SK-N-SH (cell line): ENCODE measurements at regions not wholly inside any gene's neighbourhood (a gene's known extent, or its start where the extent isn't known, plus 50 kb on each side); places are given as distances from the start of the nearest gene placed in this dataset.

Source experiments
- CTCF ChIA-PET: fragments of 300-600, 350-600 bp; formaldehyde crosslinking; extraction: SDS; loops from one replicate; lab custom pipeline; 2021; lab: Yijun Ruan, JAX
- POLR2A ChIA-PET: fragments of 350-600 bp; sonication (Branson Sonifier 250); formaldehyde crosslinking; extraction: SDS; loops from one replicate; lab custom pipeline; 2020; ENCODE audit warnings: antibody characterized with exemption, inconsistent platforms; lab: Yijun Ruan, JAX
- DNase-seq: peaks from one replicate; pipeline ENCODE4 v3.0.0; 2012
- H2AFZ ChIP-seq: fragments of 200-600 bp; sonication (generic); 2 replicates; pipeline ENCODE4 v1.8.1; 2016; ENCODE audit warnings: antibody characterized with exemption, mild to moderate bottlenecking, low read depth
- H3F3A ChIP-seq: fragments of 200-600 bp; sonication (generic); replicated peaks from 2 replicates; pipeline ENCODE3; 2016; ENCODE audit warnings: antibody characterized with exemption, mild to moderate bottlenecking; ENCODE audit not compliant: insufficient read depth
- H3K27ac ChIP-seq, 2 experiments: fragments of 200-500 bp in 1 of 2; fragments of 200-600 bp in 1 of 2; sonication (Bioruptor generic) in 1 of 2; sonication (generic), shearing (Covaris generic) in 1 of 2; 2 replicates each; pipeline versions ENCODE4 v1.5.1 to v1.6.1; 2014 to 2016; ENCODE audit warnings: low read depth in 2 of 2, inconsistent platforms in 1 of 2, low read length in 1 of 2, mild to moderate bottlenecking in 1 of 2, mixed read lengths in 1 of 2
- H3K27me3 ChIP-seq: fragments of 200-600 bp; sonication (generic), shearing (Covaris generic); 2 replicates; pipeline ENCODE4 v1.6.1; 2016; ENCODE audit warnings: mixed run types; ENCODE audit not compliant: insufficient read depth
- H3K36me3 ChIP-seq, 2 experiments: fragments of 200-500 bp in 1 of 2; fragments of 200-600 bp in 1 of 2; sonication (Bioruptor generic) in 1 of 2; sonication (generic) in 1 of 2; replicated peaks in 1 of 2; 2 replicates each; pipeline versions ENCODE3 to v1.5.1; 2014 to 2016; ENCODE audit warnings: low read length in 1 of 2, mild to moderate bottlenecking in 1 of 2; ENCODE audit not compliant: insufficient read depth in 2 of 2, control insufficient read depth in 1 of 2
- H3K4me1 ChIP-seq, 2 experiments: fragments of 200-500 bp in 1 of 2; fragments of 200-600 bp in 1 of 2; sonication (Bioruptor generic) in 1 of 2; sonication (generic), shearing (Covaris generic) in 1 of 2; 2 replicates each; pipeline versions ENCODE4 v1.5.1 to v1.6.1; 2014 to 2016; ENCODE audit warnings: low read depth in 1 of 2, low read length in 1 of 2, mixed run types in 1 of 2; ENCODE audit not compliant: insufficient read depth in 2 of 2, control insufficient read depth in 1 of 2
- H3K4me2 ChIP-seq: fragments of 200-600 bp; sonication (generic), shearing (Covaris generic); 2 replicates; pipeline ENCODE4 v1.6.1; 2017; ENCODE audit warnings: mixed run types
- H3K4me3 ChIP-seq, 2 experiments: fragments of 200-500 bp in 1 of 2; fragments of 200-600 bp in 1 of 2; sonication (Bioruptor generic) in 1 of 2; sonication (generic), shearing (Covaris generic) in 1 of 2; 2 replicates each; pipeline versions ENCODE4 v1.5.1 to v1.8.1; 2014 to 2016; ENCODE audit warnings: low read depth in 2 of 2, inconsistent platforms in 1 of 2, low read length in 1 of 2, mild to moderate bottlenecking in 1 of 2, mixed read lengths in 1 of 2, moderate library complexity in 1 of 2
- H3K79me2 ChIP-seq: fragments of 200-600 bp; sonication (generic); 2 replicates; pipeline ENCODE4 v1.8.1; 2017; ENCODE audit warnings: mild to moderate bottlenecking; ENCODE audit not compliant: insufficient read depth
- H3K9ac ChIP-seq: fragments of 200-600 bp; sonication (generic); 2 replicates; pipeline ENCODE4 v1.6.1; 2017; ENCODE audit warnings: mixed run types
- H3K9me2 ChIP-seq: fragments of 200-600 bp; sonication (generic); 2 replicates; pipeline ENCODE4 v1.6.1; 2017; ENCODE audit warnings: mixed run types
- H3K9me3 ChIP-seq: fragments of 200-600 bp; sonication (generic); 2 replicates; pipeline ENCODE4 v1.6.1; 2017; ENCODE audit warnings: mixed run types, mild to moderate bottlenecking, moderate library complexity
- H4K20me1 ChIP-seq: fragments of 200-600 bp; sonication (generic); 2 replicates; pipeline ENCODE4 v1.6.1; 2017; ENCODE audit warnings: mild to moderate bottlenecking, mixed run types; ENCODE audit not compliant: insufficient read depth
- CHD2 ChIP-seq: fragments of 150-350 bp; IDR thresholded peaks from 2 replicates; pipeline ENCODE4 v1.6.1; 2018; ENCODE audit warnings: low read length; ENCODE audit not compliant: partially characterized antibody
- ELF1 ChIP-seq: IDR thresholded peaks from 2 replicates; pipeline ENCODE4 v1.4.0; 2012
- FOXJ3 ChIP-seq: sonication (generic); formaldehyde crosslinking; IDR thresholded peaks from 2 replicates; pipeline ENCODE4 v1.5.1; 2020; ENCODE audit warnings: mild to moderate bottlenecking, missing genetic modification reagents
- FOXM1 ChIP-seq: IDR thresholded peaks from 2 replicates; pipeline ENCODE4 v1.4.0; 2012; ENCODE audit warnings: low read depth, mild to moderate bottlenecking
- GABPA ChIP-seq: IDR thresholded peaks from 2 replicates; pipeline ENCODE4 v1.4.0; 2012; ENCODE audit warnings: low read depth, mild to moderate bottlenecking
- MEF2A ChIP-seq: IDR thresholded peaks from 2 replicates; pipeline ENCODE4 v1.4.0; 2012; ENCODE audit warnings: low read depth, borderline replicate concordance
- NFIC ChIP-seq: IDR thresholded peaks from 2 replicates; pipeline ENCODE4 v1.4.0; 2012; ENCODE audit warnings: borderline replicate concordance
- POLR2AphosphoS5 ChIP-seq: IDR thresholded peaks from 2 replicates; pipeline ENCODE4 v1.6.1; 2012; ENCODE audit warnings: low read depth, low read length
- RAD21 ChIP-seq: IDR thresholded peaks from 2 replicates; pipeline ENCODE4 v1.6.1; 2012; ENCODE audit warnings: mild to moderate bottlenecking, low read length
- SIN3A ChIP-seq: IDR thresholded peaks from 2 replicates; pipeline ENCODE4 v1.6.1; 2012; ENCODE audit warnings: low read depth, mild to moderate bottlenecking, low read length, moderate library complexity, borderline replicate concordance
- TAF1 ChIP-seq: IDR thresholded peaks from 2 replicates; pipeline ENCODE4 v1.6.1; 2012; ENCODE audit warnings: low read depth, mild to moderate bottlenecking, low read length, moderate library complexity, borderline replicate concordance
- TCF12 ChIP-seq: IDR thresholded peaks from 2 replicates; pipeline ENCODE4 v1.4.0; 2012
- TEAD4 ChIP-seq: IDR thresholded peaks from 2 replicates; pipeline ENCODE4 v1.4.0; 2012; ENCODE audit warnings: mild to moderate bottlenecking, borderline replicate concordance; ENCODE audit not compliant: insufficient read depth
- YY1 ChIP-seq: IDR thresholded peaks from 2 replicates; pipeline ENCODE4 v1.4.0; 2012; ENCODE audit warnings: low read depth, mild to moderate bottlenecking
- WGBS: methylation state at CpG from one replicate; pipeline ENCODE4 v1.1.6; 2017; ENCODE audit warnings: low lambda C conversion rate; 5-methylcytosine and 5-hydroxymethylcytosine counted together
- TF ChIP-seq, protein P1 (sequence below): IDR thresholded peaks from 2 replicates; pipeline ENCODE4 v1.4.0; 2012; ENCODE audit warnings: low read depth, borderline replicate concordance
- TF ChIP-seq, protein P2 (sequence below): IDR thresholded peaks from 2 replicates; pipeline ENCODE4 v1.6.1; 2012; ENCODE audit warnings: mild to moderate bottlenecking, low read depth, low read length, moderate library complexity
- TF ChIP-seq, protein P3 (sequence below): fragments of 150-350 bp; IDR thresholded peaks from 2 replicates; pipeline ENCODE4 v1.6.1; 2017; ENCODE audit warnings: antibody characterized with exemption, low read length, low read depth, borderline replicate concordance
- TF ChIP-seq, protein P4 (sequence below): IDR thresholded peaks from 2 replicates; pipeline ENCODE4; 2012
- TF ChIP-seq, protein P5 (sequence below): fragments of 200-600 bp; sonication (generic); IDR thresholded peaks from 2 replicates; pipeline ENCODE4 v1.6.1; 2017; ENCODE audit warnings: antibody characterized with exemption, mild to moderate bottlenecking, moderate library complexity

DNA sequence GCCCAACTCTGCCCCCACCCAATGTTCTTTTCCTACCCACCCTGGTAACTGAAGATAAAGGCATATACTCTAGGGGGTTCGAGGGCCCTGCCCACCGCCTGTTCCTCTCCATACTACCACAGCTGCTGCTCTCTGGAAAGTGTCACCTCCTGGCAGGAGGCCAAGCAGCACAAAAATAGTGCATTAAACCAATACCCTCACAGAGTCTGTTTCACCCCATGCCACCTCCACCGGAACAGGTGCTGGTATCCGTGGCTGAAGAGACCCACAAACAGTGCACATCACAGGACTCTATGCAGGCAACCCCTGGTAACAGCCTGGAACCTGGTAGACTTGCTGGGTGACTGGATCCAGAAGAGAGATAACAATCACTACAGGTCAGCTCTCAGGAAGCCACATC, 85.1 kb upstream of the CTSO start:
- Histone ChIP-seq H3K4me1 (no peaks in the 10 kb centered on the region), H3K9me3 (no peaks in the 10 kb centered on the region), H3K9ac (no peak overlapping the region), H3K27ac (no peak overlapping the region), H3K79me2 (no peaks in the 10 kb centered on the region), H3F3A (no peaks in the 10 kb centered on the region), H3K36me3 (no peaks in the 10 kb centered on the region), H3K27me3 (no peaks in the 10 kb centered on the region; the same call in 1 of the 2 replicates), H2AFZ (no peak overlapping the region), H3K9me2 (no peaks in the 10 kb centered on the region), H4K20me1 (no peaks in the 10 kb centered on the region), H3K4me2 (no peak overlapping the region), H3K4me3 (no peak overlapping the region)
- 4% methylated on average over 4 of the region's 4 CpGs for WGBS
- TF ChIP-seq, protein P1, sequence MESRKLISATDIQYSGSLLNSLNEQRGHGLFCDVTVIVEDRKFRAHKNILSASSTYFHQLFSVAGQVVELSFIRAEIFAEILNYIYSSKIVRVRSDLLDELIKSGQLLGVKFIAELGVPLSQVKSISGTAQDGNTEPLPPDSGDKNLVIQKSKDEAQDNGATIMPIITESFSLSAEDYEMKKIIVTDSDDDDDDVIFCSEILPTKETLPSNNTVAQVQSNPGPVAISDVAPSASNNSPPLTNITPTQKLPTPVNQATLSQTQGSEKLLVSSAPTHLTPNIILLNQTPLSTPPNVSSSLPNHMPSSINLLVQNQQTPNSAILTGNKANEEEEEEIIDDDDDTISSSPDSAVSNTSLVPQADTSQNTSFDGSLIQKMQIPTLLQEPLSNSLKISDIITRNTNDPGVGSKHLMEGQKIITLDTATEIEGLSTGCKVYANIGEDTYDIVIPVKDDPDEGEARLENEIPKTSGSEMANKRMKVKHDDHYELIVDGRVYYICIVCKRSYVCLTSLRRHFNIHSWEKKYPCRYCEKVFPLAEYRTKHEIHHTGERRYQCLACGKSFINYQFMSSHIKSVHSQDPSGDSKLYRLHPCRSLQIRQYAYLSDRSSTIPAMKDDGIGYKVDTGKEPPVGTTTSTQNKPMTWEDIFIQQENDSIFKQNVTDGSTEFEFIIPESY, result no peak
- TF ChIP-seq, protein P2, sequence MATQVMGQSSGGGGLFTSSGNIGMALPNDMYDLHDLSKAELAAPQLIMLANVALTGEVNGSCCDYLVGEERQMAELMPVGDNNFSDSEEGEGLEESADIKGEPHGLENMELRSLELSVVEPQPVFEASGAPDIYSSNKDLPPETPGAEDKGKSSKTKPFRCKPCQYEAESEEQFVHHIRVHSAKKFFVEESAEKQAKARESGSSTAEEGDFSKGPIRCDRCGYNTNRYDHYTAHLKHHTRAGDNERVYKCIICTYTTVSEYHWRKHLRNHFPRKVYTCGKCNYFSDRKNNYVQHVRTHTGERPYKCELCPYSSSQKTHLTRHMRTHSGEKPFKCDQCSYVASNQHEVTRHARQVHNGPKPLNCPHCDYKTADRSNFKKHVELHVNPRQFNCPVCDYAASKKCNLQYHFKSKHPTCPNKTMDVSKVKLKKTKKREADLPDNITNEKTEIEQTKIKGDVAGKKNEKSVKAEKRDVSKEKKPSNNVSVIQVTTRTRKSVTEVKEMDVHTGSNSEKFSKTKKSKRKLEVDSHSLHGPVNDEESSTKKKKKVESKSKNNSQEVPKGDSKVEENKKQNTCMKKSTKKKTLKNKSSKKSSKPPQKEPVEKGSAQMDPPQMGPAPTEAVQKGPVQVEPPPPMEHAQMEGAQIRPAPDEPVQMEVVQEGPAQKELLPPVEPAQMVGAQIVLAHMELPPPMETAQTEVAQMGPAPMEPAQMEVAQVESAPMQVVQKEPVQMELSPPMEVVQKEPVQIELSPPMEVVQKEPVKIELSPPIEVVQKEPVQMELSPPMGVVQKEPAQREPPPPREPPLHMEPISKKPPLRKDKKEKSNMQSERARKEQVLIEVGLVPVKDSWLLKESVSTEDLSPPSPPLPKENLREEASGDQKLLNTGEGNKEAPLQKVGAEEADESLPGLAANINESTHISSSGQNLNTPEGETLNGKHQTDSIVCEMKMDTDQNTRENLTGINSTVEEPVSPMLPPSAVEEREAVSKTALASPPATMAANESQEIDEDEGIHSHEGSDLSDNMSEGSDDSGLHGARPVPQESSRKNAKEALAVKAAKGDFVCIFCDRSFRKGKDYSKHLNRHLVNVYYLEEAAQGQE, result no peak
- TF ChIP-seq ELF1 (no peak), FOXM1 (no peak), TEAD4 (no peak), YY1 (no peak), NFIC (no peak), SIN3A (no peak), CHD2 (no peak), GABPA (no peak), TAF1 (no peak), TCF12 (no peak), MEF2A (no peak), RAD21 (no peak), FOXJ3 (CRISPR knock-in tag) (no peak), POLR2AphosphoS5 (no peak)
- TF ChIP-seq, protein P3, sequence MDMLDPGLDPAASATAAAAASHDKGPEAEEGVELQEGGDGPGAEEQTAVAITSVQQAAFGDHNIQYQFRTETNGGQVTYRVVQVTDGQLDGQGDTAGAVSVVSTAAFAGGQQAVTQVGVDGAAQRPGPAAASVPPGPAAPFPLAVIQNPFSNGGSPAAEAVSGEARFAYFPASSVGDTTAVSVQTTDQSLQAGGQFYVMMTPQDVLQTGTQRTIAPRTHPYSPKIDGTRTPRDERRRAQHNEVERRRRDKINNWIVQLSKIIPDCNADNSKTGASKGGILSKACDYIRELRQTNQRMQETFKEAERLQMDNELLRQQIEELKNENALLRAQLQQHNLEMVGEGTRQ, result no peak
- TF ChIP-seq, protein P4, sequence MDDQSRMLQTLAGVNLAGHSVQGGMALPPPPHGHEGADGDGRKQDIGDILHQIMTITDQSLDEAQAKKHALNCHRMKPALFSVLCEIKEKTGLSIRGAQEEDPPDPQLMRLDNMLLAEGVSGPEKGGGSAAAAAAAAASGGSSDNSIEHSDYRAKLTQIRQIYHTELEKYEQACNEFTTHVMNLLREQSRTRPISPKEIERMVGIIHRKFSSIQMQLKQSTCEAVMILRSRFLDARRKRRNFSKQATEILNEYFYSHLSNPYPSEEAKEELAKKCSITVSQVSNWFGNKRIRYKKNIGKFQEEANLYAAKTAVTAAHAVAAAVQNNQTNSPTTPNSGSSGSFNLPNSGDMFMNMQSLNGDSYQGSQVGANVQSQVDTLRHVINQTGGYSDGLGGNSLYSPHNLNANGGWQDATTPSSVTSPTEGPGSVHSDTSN, result no peak
- TF ChIP-seq, protein P5, sequence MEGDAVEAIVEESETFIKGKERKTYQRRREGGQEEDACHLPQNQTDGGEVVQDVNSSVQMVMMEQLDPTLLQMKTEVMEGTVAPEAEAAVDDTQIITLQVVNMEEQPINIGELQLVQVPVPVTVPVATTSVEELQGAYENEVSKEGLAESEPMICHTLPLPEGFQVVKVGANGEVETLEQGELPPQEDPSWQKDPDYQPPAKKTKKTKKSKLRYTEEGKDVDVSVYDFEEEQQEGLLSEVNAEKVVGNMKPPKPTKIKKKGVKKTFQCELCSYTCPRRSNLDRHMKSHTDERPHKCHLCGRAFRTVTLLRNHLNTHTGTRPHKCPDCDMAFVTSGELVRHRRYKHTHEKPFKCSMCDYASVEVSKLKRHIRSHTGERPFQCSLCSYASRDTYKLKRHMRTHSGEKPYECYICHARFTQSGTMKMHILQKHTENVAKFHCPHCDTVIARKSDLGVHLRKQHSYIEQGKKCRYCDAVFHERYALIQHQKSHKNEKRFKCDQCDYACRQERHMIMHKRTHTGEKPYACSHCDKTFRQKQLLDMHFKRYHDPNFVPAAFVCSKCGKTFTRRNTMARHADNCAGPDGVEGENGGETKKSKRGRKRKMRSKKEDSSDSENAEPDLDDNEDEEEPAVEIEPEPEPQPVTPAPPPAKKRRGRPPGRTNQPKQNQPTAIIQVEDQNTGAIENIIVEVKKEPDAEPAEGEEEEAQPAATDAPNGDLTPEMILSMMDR, result no peak
- ChIA-PET CTCF (no interaction called here), POLR2A (no interaction called here)
- no peak for DNase-seq
